ENCODE measurements at regions not wholly inside any gene's neighbourhood (a gene's known extent, or its start where the extent isn't known, plus 50 kb on each side); places are given as distances from the start of the nearest gene placed in this dataset.

- TF ChIP-seq POLR2A (IDR thresholded peaks at IDR 0.05; ENCODE audit: control extremely low read depth in 1 of 2, low read depth in 2 of 2, low read length in 2 of 2) (no peak), TAF1 (IDR thresholded peaks at IDR 0.05; ENCODE audit: low read depth, low read length) (no peak), CBX8 (IDR thresholded peaks at IDR 0.05; ENCODE audit: borderline replicate concordance, low read depth, low read length) (no peak), CTCF (IDR thresholded peaks at IDR 0.05; ENCODE audit: control extremely low read depth in 1 of 3, insufficient read depth in 1 of 3, low read depth in 1 of 3, low read length in 3 of 3) (no peak), RAD21 (IDR thresholded peaks at IDR 0.05 in 1 of 2, conservative IDR thresholded peaks at IDR 0.05 in 1 of 2; ENCODE audit: low read depth in 2 of 2, low read length in 2 of 2) (no peak), RFX5 (IDR thresholded peaks at IDR 0.05; ENCODE audit: borderline replicate concordance, low read depth, low read length) (no peak), KDM4A (IDR thresholded peaks at IDR 0.05; ENCODE audit: low read depth, low read length, severe bottlenecking) (no peak), POLR2AphosphoS5 (IDR thresholded peaks at IDR 0.05; ENCODE audit: low read depth, low read length) (no peak), POU5F1 (IDR thresholded peaks at IDR 0.05; ENCODE audit: low read depth, low read length) (no peak), YY1 (IDR thresholded peaks at IDR 0.05; ENCODE audit: low read depth, low read length) (no peak), EP300 (IDR thresholded peaks at IDR 0.05; ENCODE audit: borderline replicate concordance in 1 of 2, low read depth in 2 of 2, low read length in 2 of 2) (no peak)
Observed at GRCh38 chr5:10921160-10921559, 160.1 kb upstream of the DAP start.

Measured in H1 (cell line).